Esophagus (tissue), 2 donors: ENCODE measurements at regions not wholly inside any gene's neighbourhood (a gene's known extent, or its start where the extent isn't known, plus 50 kb on each side); places are given as distances from the start of the nearest gene placed in this dataset.

Experiments
- H3K27ac ChIP-seq, 2 donors: one replicate each; pipeline ENCODE4 v1.5.1; 2013; ENCODE audit warnings: low read depth in 2 of 2, mild to moderate bottlenecking in 2 of 2, inconsistent platforms in 1 of 2, low read length in 1 of 2, moderate library complexity in 1 of 2
- H3K27me3 ChIP-seq, 2 donors: one replicate each; pipeline ENCODE4 v1.6.1; 2013; ENCODE audit warnings: low read length in 2 of 2, control low read depth in 1 of 2, mild to moderate bottlenecking in 1 of 2; ENCODE audit not compliant: insufficient read depth in 2 of 2, control insufficient read depth in 1 of 2
- H3K36me3 ChIP-seq, 2 donors: one replicate each; pipeline ENCODE4 v1.6.1; 2013; ENCODE audit warnings: low read length in 1 of 2; ENCODE audit not compliant: control insufficient read depth in 2 of 2, insufficient read depth in 2 of 2
- H3K4me1 ChIP-seq, 2 donors: one replicate each; pipeline ENCODE4 v1.6.1; 2013; ENCODE audit warnings: low read length in 1 of 2; ENCODE audit not compliant: control insufficient read depth in 2 of 2, insufficient read depth in 2 of 2
- H3K4me3 ChIP-seq, 2 donors: one replicate each; pipeline ENCODE4 v1.5.1; 2013; ENCODE audit warnings: low read length in 2 of 2, mild to moderate bottlenecking in 2 of 2, low read depth in 1 of 2, moderate library complexity in 1 of 2
- H3K9me3 ChIP-seq, 2 donors: one replicate each; pipeline ENCODE4 v1.6.1; 2013; ENCODE audit warnings: mild to moderate bottlenecking in 2 of 2, low read depth in 1 of 2, low read length in 1 of 2, moderate library complexity in 1 of 2; ENCODE audit not compliant: control insufficient read depth in 2 of 2, insufficient read depth in 1 of 2
- WGBS, 2 donors: extraction: QIAGEN DNeasy Blood & Tissue Kit; methylation state at CpG; one replicate each; pipeline ENCODE4 v1.1.7; 2013; 5-methylcytosine and 5-hydroxymethylcytosine counted together
- donor health status: healthy with polysubstance abuse.
- donor health status: Bipolar disorder and iron deficiency.

DNA sequence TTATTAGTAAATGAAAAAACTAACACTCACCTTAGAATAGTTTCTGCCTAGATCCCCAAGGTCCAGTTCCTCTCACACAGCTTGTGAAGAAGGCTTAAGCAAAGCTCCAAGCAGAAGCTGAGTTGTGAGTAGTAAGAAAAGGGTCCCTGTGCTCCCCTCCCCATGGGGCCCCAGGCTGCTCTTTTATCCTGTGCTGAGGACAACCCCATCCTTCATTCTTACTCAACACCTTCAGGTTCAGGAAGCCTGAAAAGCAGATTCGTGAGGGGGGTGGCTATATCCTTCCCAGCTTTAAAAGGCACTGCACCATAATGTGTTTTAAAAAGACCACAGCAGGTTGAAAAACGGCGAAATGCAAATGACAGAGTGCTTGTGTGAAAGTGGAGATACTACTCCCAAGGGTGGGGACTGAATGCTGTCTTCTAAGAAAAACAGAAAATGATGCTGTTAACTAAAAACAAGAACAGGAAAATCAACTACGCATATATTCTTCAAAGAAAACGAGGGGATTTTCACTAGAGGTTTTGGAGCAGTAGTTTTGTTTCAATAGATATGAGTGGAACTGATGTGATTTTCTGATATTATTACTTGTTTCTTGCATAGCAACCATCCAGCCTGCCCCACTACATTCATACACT is 182.7 kb downstream of the KTN1 start:
- Histone ChIP-seq H3K36me3 (no peaks in the 10 kb centered on the region), H3K4me1 (no peaks in the 10 kb centered on the region), H3K27ac (no peak overlapping the region), H3K4me3 (no peak overlapping the region), H3K27me3 (no peaks in the 10 kb centered on the region), H3K9me3 (no peaks in the 10 kb centered on the region)
- 66 to 70% methylated on average over 5 of the region's 5 CpGs for WGBS, 2 donors

DNA sequence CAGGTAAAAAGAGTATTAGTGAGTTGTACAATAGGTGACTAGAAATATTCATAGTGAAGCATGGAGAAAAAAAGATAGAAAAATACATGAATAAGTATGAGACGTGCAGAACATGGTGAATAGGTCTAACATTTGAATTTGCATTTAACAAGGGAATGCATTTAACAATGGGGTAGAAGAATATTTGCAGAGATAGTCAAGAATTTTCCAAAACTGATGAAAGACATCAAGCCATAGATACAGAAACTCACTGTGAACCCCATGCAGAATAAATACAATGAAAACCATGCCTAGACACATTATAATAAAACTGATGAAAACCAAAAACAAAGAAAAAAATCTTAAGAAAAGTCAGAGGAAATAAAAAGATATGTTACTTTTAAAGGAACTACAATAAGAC is 184.8 kb downstream of the KTN1 start:
- 58 to 72% methylated on average over 1 of the region's 1 CpG for WGBS, 2 donors
- H3K4me1 ChIP-seq = no peaks in the 10 kb centered on the region

DNA sequence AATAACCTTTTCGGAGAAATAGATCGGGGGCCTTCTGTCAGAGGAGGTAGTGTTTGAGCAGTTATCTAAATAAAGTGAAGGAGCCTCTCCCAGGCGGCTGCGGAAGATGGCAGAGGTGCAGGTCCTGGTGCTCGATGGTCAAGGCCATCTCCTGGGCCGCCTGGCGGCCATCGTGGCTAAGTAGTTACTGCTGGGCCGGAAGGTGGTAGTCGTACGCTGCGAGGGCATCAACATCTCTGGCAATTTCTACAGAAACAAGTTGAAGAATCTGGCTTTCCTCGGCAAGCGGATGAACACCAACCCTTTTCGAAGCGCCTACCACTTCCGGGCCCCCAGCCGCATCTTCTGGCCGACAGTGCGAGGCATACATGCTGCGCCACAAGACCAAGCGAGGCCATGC is 186.1 kb downstream of the KTN1 start:
- Histone ChIP-seq H3K4me3 (no peak overlapping the region), H3K27ac (no peak overlapping the region), H3K9me3 (no peaks in the 10 kb centered on the region), H3K36me3 (no peaks in the 10 kb centered on the region), H3K27me3 (no peaks in the 10 kb centered on the region), H3K4me1 (no peaks in the 10 kb centered on the region)
- 92 to 94% methylated on average over 22 of the region's 22 CpGs for WGBS, 2 donors

More for the DNA sequence above, 184.8 kb downstream of the KTN1 start:
- no peak overlapping the region for H3K4me3 ChIP-seq
- H3K36me3 ChIP-seq = no peaks in the 10 kb centered on the region
- H3K27me3 ChIP-seq = no peaks in the 10 kb centered on the region
- no peaks in the 10 kb centered on the region for H3K9me3 ChIP-seq
- no peak overlapping the region for H3K27ac ChIP-seq

DNA sequence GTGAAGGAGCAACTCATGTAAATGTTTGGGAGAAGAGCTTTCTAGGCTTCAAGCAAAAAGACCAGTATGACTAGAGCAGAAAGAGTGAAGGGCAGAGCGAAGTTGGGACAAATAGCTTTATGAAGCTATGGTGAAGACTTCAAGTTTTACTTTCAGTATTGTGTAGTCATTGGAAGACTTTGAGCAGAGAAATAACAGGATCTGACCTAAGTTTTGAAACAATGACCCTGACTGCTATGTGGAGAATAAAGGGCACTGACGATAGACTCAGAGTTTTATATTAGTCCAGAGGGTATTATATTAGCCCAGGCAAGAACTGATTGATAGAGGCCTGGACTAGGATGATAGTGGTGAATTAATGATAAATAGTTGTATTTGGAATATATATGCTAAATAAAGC is 187.3 kb downstream of the KTN1 start:
- Histone ChIP-seq H3K27me3 (no peaks in the 10 kb centered on the region), H3K9me3 (no peaks in the 10 kb centered on the region), H3K4me1 (no peaks in the 10 kb centered on the region), H3K4me3 (no peak overlapping the region), H3K27ac (no peak overlapping the region), H3K36me3 (no peaks in the 10 kb centered on the region)
- WGBS, 2 donors = 86 to 89% methylated on average over 2 of the region's 2 CpGs

DNA sequence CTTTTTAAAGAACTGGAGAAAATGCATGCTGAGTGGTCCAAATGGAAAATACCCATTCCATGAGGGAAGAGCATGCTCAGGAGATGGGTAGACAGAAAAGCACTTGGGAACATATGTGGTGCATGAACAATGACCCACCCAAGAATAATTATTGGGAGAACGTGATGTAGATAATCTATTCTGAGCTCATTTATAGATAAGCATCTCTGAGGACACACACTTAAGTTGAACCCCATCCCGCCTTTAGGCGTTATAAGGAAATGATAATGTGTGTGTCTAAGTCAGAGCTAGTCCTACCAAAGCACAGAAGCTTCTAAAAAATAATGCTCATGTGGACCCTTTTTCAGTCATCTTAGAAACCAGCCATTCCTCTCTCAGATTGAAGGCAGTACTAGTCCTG is 189.9 kb downstream of the KTN1 start:
- Histone ChIP-seq H3K36me3 (no peaks in the 10 kb centered on the region), H3K27me3 (no peaks in the 10 kb centered on the region), H3K4me3 (no peak overlapping the region), H3K27ac (no peak overlapping the region), H3K4me1 (no peaks in the 10 kb centered on the region), H3K9me3 (no peaks in the 10 kb centered on the region)
- WGBS, 2 donors = 86 to 95% methylated on average over 3 of the region's 3 CpGs

DNA sequence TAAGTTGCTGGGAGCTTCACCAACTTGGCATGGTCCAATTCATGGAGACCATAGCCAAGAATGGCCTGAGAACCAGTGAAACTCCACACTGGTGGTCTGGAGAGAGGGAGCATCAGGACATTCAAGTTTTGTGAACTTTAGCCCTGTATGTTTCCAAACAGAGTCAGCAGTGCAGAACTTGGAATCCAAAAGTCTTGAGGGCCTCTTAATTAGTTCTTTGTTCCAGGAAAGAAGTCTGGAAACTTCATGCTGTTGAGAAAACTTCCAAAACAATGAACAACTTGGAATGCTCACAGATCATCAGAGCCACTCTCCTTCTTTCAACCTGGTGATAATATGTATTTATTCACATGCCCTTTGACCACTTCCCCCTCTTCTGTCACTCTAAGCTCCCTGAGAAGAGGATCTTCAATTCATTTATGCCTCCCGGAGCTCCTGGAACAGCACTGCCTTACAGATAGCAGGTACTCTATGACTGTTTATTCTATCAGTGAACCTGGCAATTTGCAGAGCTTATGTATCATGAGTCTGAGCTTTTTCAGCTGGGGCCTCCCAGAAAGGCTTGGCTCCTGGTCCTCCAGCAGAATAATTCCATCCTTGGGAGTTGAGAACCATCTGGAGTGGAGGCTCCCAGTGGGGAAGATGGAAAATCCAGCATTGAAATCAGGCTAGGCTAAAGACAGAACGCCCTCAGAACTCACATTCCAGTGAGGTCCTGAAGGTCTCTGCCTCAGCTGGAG is 191.4 kb downstream of the KTN1 start:
- Histone ChIP-seq H3K4me3 (no peak overlapping the region), H3K36me3 (no peaks in the 10 kb centered on the region), H3K27me3 (no peaks in the 10 kb centered on the region), H3K9me3 (no peaks in the 10 kb centered on the region), H3K27ac (no peak overlapping the region), H3K4me1 (no peaks in the 10 kb centered on the region)
- 72 to 73% methylated on average over 2 of the region's 2 CpGs for WGBS, 2 donors

DNA sequence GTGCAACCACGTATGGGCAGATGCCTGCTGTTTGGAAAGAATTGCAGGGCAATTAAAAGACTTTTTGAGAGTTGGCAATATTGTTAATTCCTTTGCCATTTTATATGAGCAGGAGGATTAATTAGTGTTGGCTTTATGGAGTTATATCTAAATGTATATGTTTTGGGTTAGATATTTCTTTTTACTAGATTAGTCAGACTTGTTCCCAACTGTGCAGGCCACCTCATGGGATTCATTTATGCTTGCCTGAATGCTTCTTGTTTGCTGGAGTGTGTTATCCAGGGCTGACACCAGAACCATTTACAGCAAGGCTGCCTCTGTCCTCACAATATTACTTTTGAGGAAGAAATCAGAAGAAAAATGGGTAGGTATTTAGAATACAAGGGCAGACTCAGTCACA is 192.5 kb downstream of the KTN1 start:
- WGBS, 2 donors = 69 to 74% methylated on average over 1 of the region's 1 CpG
- H3K36me3 ChIP-seq = no peaks in the 10 kb centered on the region
- no peaks in the 10 kb centered on the region for H3K4me1 ChIP-seq
- H3K27ac ChIP-seq = no peak overlapping the region
- H3K9me3 ChIP-seq = no peaks in the 10 kb centered on the region
- H3K4me3 ChIP-seq = no peak overlapping the region
- H3K27me3 ChIP-seq = no peaks in the 10 kb centered on the region

DNA sequence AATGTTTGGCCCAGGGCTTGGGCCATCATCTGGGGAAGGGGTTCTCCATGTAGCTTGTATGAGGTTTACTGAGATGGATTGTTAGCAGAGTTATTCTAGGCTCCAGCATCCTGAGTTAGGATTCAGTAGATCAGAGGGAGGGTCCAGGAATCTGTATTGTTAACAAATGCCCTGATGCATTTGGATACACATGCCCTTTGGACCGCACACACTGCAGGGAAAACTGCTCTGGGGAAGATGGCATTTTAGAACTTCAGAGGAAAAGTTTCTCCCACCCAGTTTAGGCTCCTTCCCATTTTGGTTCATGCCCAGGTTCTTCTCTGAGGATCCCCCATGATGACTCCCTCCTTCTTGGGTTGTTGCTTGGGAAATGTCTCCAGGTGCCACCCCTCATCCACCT is 193.3 kb downstream of the KTN1 start:
- no peak overlapping the region for H3K4me3 ChIP-seq
- WGBS, 2 donors = 95 to 97% methylated on average over 1 of the region's 1 CpG
- no peaks in the 10 kb centered on the region for H3K36me3 ChIP-seq
- H3K27ac ChIP-seq = no peak overlapping the region
- no peaks in the 10 kb centered on the region for H3K4me1 ChIP-seq
- H3K9me3 ChIP-seq = no peaks in the 10 kb centered on the region
- H3K27me3 ChIP-seq = no peaks in the 10 kb centered on the region

DNA sequence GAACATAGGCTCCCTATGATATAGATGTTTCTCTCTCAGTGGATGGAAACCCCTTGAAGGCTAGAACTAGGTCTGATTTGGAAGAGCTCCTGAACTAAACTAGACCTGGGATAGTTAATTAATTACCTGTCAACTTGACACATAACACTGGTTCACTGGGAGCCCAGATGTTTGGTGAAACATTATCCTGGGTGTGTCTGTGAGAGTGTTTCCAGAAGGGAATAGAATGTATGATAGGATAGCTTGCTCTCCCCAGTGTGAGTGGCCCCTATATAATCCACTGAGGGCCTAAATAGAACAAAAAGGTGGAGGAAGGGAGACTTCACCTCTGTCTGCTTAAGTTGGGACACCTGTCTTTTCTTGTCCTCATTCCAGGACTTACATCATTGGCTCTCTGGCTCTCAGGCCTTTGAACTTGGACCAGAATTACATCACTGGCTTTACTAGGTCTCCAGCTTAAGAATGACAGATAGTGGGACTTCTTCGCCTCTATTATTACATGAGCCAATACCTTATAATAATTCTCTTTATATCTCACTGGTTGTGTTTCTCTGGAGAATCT is 194.1 kb downstream of the KTN1 start:
- Histone ChIP-seq H3K27ac (no peak overlapping the region), H3K4me3 (no peak overlapping the region), H3K36me3 (no peaks in the 10 kb centered on the region), H3K4me1 (no peaks in the 10 kb centered on the region), H3K9me3 (no peaks in the 10 kb centered on the region), H3K27me3 (no peaks in the 10 kb centered on the region)
- 82 to 91% methylated on average over 1 of the region's 1 CpG for WGBS, 2 donors

DNA sequence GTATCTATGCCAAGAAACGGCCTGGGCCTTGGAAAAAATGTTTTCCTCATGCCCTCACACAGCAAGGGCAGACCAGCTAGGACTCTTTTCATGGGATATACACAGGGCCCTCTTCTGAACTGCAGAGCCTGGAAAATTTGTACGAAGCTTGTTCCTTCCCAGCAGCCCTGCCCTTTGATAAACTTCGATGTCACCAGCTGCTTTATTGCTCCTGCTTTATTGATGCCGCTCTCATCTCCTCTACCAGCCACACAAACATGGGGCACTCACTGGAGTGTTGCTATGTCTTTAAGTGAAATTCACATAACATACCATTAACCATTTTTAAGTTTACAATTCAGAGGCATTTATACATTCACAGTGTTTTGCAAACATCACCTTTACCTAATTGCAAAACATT is 197.9 kb downstream of the KTN1 start:
- H3K27me3 ChIP-seq = no peaks in the 10 kb centered on the region
- H3K27ac ChIP-seq = no peak overlapping the region
- 70 to 82% methylated on average over 4 of the region's 4 CpGs for WGBS, 2 donors
- peaks cover 0 to 3% of the 10 kb centered on the region in 2 donors for H3K4me1 ChIP-seq
- H3K36me3 ChIP-seq = no peaks in the 10 kb centered on the region
- H3K4me3 ChIP-seq = no peak overlapping the region
- H3K9me3 ChIP-seq = no peaks in the 10 kb centered on the region
